ENCODE measurements at regions not wholly inside any gene's neighbourhood (a gene's known extent, or its start where the extent isn't known, plus 50 kb on each side); places are given as distances from the start of the nearest gene placed in this dataset.

- TF ChIP-seq CTCF (conservative IDR thresholded peaks at IDR 0.05; ENCODE audit: low read depth, low read length): no peak
- TF ChIP-seq EZH2 (IDR thresholded peaks at IDR 0.05; ENCODE audit: borderline replicate concordance, low read depth, low read length, poor library complexity, severe bottlenecking): no peak
Observed at GRCh38 chr5:6872441-6873160, 159.4 kb downstream of the TENT4A start.

Measured in A673 (cell line).